RKO (cell line): ENCODE measurements at regions not wholly inside any gene's neighbourhood (a gene's known extent, or its start where the extent isn't known, plus 50 kb on each side); places are given as distances from the start of the nearest gene placed in this dataset.
"Not testable (repeated sequence)": the region's sequence is repeated elsewhere in the genome, so short reads cannot be mapped to it uniquely, and the experiment has no call there.

Source experiments
- DNase-seq: peaks from one replicate; pipeline ENCODE4 v3.0.0-alpha.2; 2016; ENCODE audit warnings: low spot score

DNA sequence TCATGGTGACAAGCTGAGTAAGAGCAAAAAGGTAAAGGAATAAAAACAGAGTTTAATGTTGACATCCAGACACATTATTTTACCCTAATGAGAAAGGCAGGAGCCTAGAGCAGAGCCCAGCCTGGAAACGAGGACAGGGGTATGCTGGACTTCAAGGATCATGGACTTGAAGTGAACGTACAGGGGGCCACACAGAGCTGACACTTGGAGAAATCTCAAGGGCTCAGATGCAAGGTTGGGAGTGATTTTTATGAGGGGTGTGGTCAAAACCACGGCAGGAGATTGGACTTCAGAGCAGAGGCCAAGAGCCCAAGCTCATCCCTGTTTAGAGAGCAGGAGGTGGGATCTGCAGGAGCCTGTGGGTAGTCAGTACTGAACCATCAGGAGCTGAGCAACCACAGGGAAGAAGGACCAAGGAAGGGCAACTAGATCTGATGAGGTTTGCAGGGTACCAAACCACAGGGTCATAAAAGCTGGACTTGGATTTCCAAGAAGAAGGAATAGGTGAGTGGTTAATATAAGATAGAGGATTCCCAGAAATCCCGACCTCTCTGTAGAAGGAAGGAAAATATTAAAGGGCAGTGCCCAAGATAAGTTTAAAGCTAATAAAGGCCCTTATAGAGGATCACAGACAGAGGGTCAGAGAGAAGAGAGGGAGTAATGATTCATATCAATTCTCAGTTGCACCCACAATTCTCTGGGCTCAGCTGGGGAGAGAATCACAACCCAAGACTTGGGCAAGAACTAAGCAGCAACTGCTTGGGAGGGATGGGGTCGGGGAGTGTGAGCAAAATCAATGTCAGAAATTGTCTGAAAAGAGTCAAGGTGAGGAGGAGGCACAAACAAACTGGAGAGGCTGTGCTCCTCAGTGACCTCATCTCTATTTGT lies 331.7 kb downstream of the SOX9 start:
- no peak for DNase-seq

DNA sequence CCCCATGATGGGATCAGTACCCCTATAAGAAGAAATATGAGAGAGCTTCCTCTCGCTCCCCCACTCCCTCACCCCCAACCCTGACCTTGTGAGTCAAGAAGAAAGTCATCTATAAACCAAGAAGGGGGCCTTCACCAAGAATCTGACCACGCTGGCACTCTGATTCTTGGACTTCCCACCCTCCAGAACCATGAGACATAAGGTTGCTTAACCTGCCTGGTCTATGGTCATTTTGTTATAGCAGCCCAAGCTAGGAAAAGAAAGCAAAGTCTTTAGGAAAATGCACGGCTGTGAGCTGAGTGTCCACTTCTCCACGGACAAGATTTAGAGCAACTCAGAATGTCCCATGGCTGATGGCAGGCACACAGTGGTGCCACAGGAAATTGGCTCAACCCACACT lies 333.5 kb downstream of the SOX9 start:
- no peak for DNase-seq

GRCh38 chr17:72455562-72455961 lies 334.7 kb downstream of the SOX9 start:
- DNase-seq, result no peak

DNA sequence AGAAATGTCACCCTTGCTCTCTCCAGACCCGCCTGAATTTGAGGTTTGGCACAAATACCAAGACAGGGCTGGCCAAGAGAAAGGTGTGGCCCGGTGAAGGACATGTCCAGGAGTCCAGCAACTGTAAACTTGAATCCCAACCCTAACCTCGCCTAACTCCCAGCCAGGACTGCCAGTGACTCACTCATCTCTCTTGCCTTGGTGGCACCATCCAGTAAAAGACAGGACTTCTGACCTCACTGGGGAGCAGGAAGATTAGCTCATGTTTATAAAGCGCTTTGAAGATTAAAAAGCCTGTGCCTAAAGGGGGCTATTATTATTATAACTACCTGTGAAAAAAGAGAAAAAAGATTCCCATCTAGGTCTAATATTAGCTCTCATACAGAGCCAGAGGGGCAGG lies 335.3 kb downstream of the SOX9 start:
- DNase-seq, result no peak

DNA sequence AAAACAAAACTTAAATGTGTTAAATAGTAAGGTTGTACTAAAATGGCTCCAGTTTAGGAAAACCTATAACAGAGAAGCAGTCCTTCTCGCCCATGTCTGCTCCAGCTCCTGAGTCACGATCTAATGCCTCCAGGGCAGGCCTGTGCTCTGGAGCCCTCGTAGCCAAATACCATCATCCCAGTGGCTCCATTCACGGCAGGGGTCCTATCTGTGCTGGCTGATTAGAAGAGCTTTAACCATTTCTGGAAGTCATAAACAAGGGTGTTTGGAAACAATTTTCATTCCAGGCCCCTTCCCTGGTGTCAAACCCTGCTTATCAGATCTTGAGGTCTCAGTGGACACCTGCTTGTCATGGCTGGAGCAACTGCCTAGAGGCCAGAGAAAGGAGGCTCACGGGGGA lies 336.9 kb downstream of the SOX9 start:
- no peak for DNase-seq

DNA sequence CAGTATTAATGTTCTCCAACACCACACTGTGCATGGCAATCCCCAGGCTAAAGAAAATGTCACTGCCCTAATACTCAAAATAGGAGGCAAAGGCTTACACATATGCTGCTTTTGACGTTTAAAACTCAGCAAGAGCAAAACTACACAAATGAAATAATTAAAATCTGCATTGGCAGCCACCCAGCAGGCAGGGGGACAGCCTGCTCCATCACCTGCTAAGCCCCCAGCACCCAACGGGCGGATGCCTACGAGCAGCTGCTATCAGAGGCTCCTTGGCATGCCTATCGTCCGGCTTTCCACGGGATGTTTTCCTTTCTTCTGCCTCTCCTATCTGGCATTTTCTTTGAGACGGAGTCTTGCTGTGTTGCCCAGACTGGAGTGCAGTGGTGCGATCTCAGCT lies 337.5 kb downstream of the SOX9 start:
- no peak for DNase-seq

GRCh38 chr17:72460711-72461110 lies 339.9 kb downstream of the SOX9 start:
- DNase-seq, result no peak

DNA sequence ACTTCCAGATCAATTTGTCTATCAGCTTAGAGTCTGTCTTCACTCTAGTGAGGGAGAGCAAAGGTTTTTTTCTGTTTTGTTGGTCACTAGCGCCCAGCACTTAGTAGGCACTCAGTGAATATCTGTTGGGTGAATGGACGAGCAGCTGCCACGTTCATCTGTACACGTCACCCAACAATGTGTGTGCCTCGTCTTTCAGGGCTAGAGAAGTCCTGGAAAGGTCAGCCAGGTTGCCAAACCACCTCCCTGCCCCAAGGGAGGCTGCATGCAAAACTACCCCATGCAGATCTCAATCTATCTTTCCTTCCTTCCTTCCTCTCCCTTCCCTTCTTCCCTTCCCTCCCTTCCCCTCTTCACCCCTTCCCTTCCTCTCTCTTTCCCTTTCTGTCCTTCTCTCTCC lies 340.9 kb downstream of the SOX9 start:
- DNase-seq, result no peak

DNA sequence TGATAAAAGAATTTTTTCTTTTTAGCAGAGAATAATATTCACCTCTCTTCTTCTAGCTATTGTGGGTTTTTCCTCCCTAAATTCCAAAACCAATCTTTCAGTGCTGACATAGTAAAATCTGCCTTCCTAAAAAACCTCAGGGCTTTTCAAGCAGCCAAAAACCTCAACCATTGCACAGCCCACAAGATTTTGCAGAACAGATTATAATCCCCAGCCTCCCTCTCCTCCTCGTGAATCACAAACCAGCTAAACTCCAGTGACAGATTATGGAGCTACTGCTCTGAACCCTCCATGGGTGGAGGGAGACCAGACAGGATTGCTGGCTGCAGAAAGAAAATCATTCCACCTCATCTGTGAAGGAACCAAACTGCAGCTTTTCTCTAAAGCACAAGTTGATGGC lies 341.6 kb downstream of the SOX9 start:
- no peak for DNase-seq

DNA sequence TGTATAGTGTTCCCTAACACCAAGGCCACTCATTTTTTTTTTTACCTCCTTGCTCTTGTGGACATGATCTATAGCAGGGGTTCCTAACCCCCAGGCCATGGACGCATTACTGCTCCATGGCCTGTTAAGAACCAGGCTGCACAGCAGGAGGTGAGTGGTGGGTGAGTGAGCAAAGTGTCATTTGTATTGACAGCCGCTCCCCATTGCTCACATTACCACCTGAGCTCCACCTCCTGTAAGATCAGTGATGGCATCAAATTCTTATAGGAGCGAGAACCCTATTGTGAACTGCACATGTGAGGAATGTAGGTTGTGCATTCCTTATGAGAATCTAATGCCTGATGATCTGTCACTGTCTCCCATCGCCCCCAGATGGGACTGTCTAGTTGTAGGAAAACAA lies 342.0 kb downstream of the SOX9 start:
- no peak for DNase-seq

GRCh38 chr17:72463287-72464102 lies 342.7 kb downstream of the SOX9 start:
- DNase-seq, result no peak

GRCh38 chr17:72464221-72464620 lies 343.4 kb downstream of the SOX9 start:
- not testable (repeated sequence) for DNase-seq

GRCh38 chr17:72465191-72466024 lies 344.6 kb downstream of the SOX9 start:
- DNase-seq, result peak; percentile 89

DNA sequence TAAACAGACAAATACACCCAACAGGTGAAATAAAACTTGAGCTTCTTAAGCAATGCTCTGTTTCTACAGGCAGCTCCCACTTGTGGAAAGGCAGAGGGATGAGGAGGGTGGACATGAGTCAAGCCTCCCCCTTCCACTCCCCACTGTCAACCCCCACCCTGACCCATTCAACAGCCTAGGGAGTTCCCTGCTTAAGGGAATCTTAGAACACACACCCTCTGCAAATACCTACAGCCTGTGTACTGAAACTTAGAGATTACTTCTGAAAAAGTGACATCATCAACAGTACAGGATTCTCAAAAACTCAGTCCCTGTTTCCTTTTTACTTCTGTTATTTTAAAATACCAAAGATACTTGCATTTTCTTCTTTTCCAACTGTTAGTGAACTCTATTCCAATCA lies 345.4 kb downstream of the SOX9 start:
- DNase-seq, result no peak

GRCh38 chr17:72466606-72467005 lies 345.8 kb downstream of the SOX9 start:
- no peak for DNase-seq

- DNase-seq, result no peak
Measured at GRCh38 chr17:72467841-72468653, 347.2 kb downstream of the SOX9 start.

DNA sequence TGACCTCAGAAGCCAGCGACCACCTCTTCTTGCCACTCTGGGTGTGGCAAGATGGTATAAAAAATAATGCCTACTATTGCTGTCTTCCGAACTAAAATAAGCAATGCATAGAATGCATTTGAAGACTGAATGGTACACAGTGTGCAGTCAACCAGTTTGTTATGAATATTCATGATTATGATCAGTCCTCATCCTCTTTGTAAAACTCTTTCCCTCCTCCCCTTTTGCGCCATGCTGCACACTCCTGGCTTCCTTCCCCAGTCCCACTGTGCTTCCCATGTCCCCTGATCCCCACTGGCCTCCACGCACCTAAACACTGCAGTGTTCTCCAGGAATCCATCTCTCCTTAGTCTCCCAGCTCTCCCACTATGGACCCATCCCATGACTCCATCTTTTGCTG lies 348.0 kb downstream of the SOX9 start:
- DNase-seq, result no peak

- no peak for DNase-seq
Measured at GRCh38 chr17:72470121-72470705, 349.4 kb downstream of the SOX9 start.

DNA sequence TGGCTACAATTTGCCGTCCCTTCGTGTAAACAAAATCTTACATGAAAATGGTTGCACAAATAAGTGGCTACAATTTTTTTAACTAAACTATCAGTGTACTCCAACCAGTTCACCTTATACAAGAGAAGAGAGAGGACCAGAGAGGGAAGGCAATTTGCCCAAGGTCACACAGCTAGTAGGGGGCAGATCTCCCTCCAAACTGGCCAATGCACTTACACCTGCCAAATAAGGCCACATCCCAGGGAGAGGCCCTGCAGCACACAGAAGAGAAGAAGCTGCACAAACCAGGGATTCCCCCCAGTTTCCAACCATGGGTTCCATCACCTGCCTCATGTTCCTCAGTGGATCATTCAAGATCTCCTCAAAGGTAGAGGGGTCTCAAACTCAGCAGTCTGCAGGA lies 349.9 kb downstream of the SOX9 start:
- DNase-seq, result no peak

DNA sequence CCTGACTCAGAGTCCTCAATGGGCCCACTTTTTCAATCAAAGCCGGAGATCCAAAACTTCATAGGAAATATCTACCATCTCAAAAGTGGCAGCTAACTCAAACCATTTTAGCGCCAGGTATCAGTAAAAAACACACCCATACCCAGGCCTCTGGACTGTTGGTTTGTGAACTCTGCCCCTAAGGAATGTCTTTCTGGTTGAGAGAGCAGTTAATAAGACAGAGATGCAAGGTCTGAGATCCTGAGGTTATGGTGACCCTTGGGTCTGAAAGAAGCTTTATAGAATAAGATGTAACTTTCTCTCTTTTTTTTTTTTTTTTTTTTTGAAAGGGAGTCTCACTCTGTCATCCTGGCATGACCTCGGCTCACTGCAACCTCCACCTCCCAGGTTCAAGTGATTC lies 350.5 kb downstream of the SOX9 start:
- DNase-seq, result no peak

GRCh38 chr17:72472106-72472505 lies 351.3 kb downstream of the SOX9 start:
- DNase-seq, result no peak
